Stimulated activated CD8-positive, alpha-beta memory T cell treated with anti-CD3 and anti-CD28 coated beads, Interleukin-7, amount 100 ng/mL, for 4 hours (primary cell): ENCODE measurements at regions not wholly inside any gene's neighbourhood (a gene's known extent, or its start where the extent isn't known, plus 50 kb on each side); places are given as distances from the start of the nearest gene placed in this dataset.

Experiments used
- DNase-seq, 2 donors: peaks; one replicate each; pipeline ENCODE4 v3.0.0-alpha.2; 2020; ENCODE audit warnings: low read depth in 2 of 2

- no peak for DNase-seq
These were observed 167.5 kb upstream of the PMEPA1 start for GRCh38 chr20:57877131-57877824.

GRCh38 chr20:57876163-57876562, 166.3 kb upstream of the PMEPA1 start:
- DNase-seq, result no peak

GRCh38 chr20:57874141-57874540, 164.3 kb upstream of the PMEPA1 start:
- DNase-seq, result no peak

- no peak for DNase-seq
These were observed 163.1 kb upstream of the PMEPA1 start for GRCh38 chr20:57872816-57873409.

- no peak for DNase-seq
These were observed 161.4 kb upstream of the PMEPA1 start for GRCh38 chr20:57871237-57871632.

- DNase-seq, result no peak
These were observed 160.9 kb upstream of the PMEPA1 start for GRCh38 chr20:57870597-57871236.

- DNase-seq, result no peak
These were observed 160.1 kb upstream of the PMEPA1 start for GRCh38 chr20:57869951-57870315.

GRCh38 chr20:57869291-57869950, 159.6 kb upstream of the PMEPA1 start:
- DNase-seq, result no peak

- no peak for DNase-seq
These were observed 158.5 kb upstream of the PMEPA1 start for GRCh38 chr20:57868310-57868709.

- DNase-seq, result no peak
These were observed 158.0 kb upstream of the PMEPA1 start for GRCh38 chr20:57867807-57868206.

GRCh38 chr20:57867181-57867803, 157.5 kb upstream of the PMEPA1 start:
- no peak for DNase-seq

GRCh38 chr20:57866250-57867106, 156.7 kb upstream of the PMEPA1 start:
- DNase-seq, result no peak

- no peak for DNase-seq
These were observed 155.5 kb upstream of the PMEPA1 start for GRCh38 chr20:57865266-57865665.

GRCh38 chr20:57860576-57860975, 150.8 kb upstream of the PMEPA1 start:
- no peak for DNase-seq

GRCh38 chr20:57857969-57858368, 148.2 kb upstream of the PMEPA1 start:
- no peak for DNase-seq

- no peak for DNase-seq
These were observed 147.3 kb upstream of the PMEPA1 start for GRCh38 chr20:57857118-57857517.

- DNase-seq, result no peak
These were observed 146.8 kb upstream of the PMEPA1 start for GRCh38 chr20:57856658-57857057.

- DNase-seq, result no peak
These were observed 142.0 kb upstream of the PMEPA1 start for GRCh38 chr20:57851796-57852195.

GRCh38 chr20:57851025-57851682, 141.3 kb upstream of the PMEPA1 start:
- DNase-seq, result no peak

GRCh38 chr20:57849521-57850215, 139.9 kb upstream of the PMEPA1 start:
- DNase-seq, result no peak
